Endothelial cell (in vitro differentiated cells): ENCODE measurements at regions not wholly inside any gene's neighbourhood (a gene's known extent, or its start where the extent isn't known, plus 50 kb on each side); places are given as distances from the start of the nearest gene placed in this dataset.

ENCODE experiments used
- DNase-seq: peaks from one replicate; pipeline ENCODE4 v3.0.0; 2021; ENCODE audit warnings: low spot score
- H3K27ac Mint-ChIP-seq: one replicate; pipeline ENCODE4 v1.8.0; 2021; ENCODE audit warnings: mixed read lengths, inconsistent platforms; ENCODE audit not compliant: unreplicated experiment
- H3K27me3 Mint-ChIP-seq: one replicate; pipeline ENCODE4 v1.8.0; 2021; ENCODE audit warnings: mild to moderate bottlenecking, moderate library complexity, mixed read lengths, inconsistent platforms; ENCODE audit not compliant: unreplicated experiment
- H3K36me3 Mint-ChIP-seq: one replicate; pipeline ENCODE4 v1.8.0; 2021; ENCODE audit warnings: mild to moderate bottlenecking, low read depth, mixed read lengths, inconsistent platforms; ENCODE audit not compliant: unreplicated experiment
- H3K4me1 Mint-ChIP-seq: one replicate; pipeline ENCODE4 v1.8.0; 2021; ENCODE audit warnings: mild to moderate bottlenecking, mixed read lengths, inconsistent platforms; ENCODE audit not compliant: unreplicated experiment
- H3K4me3 Mint-ChIP-seq: one replicate; pipeline ENCODE4 v1.8.0; 2021; ENCODE audit warnings: mild to moderate bottlenecking, mixed read lengths, inconsistent platforms; ENCODE audit not compliant: unreplicated experiment
- H3K9me3 Mint-ChIP-seq: one replicate; pipeline ENCODE4 v1.8.0; 2021; ENCODE audit warnings: mixed read lengths, inconsistent platforms; ENCODE audit not compliant: unreplicated experiment
- CTCF ChIP-seq: fragments of 200-600 bp; sonication (generic); IDR thresholded peaks from one replicate; pipeline ENCODE4 v1.5.0; 2021; ENCODE audit warnings: antibody characterized with exemption; ENCODE audit not compliant: unreplicated experiment

GRCh38 chr10:33621101-33621500 lies 286.6 kb upstream of the NRP1 start:
- Mint-ChIP-seq H3K36me3 (no peaks in the 10 kb centered on the region), H3K27me3 (no peaks in the 10 kb centered on the region), H3K4me1 (no peaks in the 10 kb centered on the region), H3K4me3 (no peak overlapping the region), H3K27ac (no peak overlapping the region), H3K9me3 (no peaks in the 10 kb centered on the region)
- no peak for DNase-seq
- TF ChIP-seq CTCF, result no peak

GRCh38 chr10:33618196-33618595 lies 283.7 kb upstream of the NRP1 start:
- DNase-seq, result no peak
- H3K9me3 Mint-ChIP-seq, result no peaks in the 10 kb centered on the region
- H3K4me3 Mint-ChIP-seq, result no peak overlapping the region
- H3K36me3 Mint-ChIP-seq, result no peaks in the 10 kb centered on the region
- TF ChIP-seq CTCF, result no peak
- H3K27me3 Mint-ChIP-seq, result no peaks in the 10 kb centered on the region
- no peak overlapping the region for H3K27ac Mint-ChIP-seq
- H3K4me1 Mint-ChIP-seq, result no peaks in the 10 kb centered on the region

GRCh38 chr10:33617381-33618080 lies 283.1 kb upstream of the NRP1 start:
- Mint-ChIP-seq H3K36me3 (no peaks in the 10 kb centered on the region), H3K4me3 (no peak overlapping the region), H3K27ac (no peak overlapping the region), H3K9me3 (no peaks in the 10 kb centered on the region), H3K27me3 (no peaks in the 10 kb centered on the region), H3K4me1 (no peaks in the 10 kb centered on the region)
- DNase-seq, result no peak
- TF ChIP-seq CTCF, result no peak

- Mint-ChIP-seq H3K27me3 (no peaks in the 10 kb centered on the region), H3K4me3 (no peak overlapping the region), H3K36me3 (no peaks in the 10 kb centered on the region), H3K27ac (no peak overlapping the region), H3K9me3 (no peaks in the 10 kb centered on the region), H3K4me1 (no peaks in the 10 kb centered on the region)
- TF ChIP-seq CTCF, result no peak
- DNase-seq, result no peak
These were observed 282.5 kb upstream of the NRP1 start for GRCh38 chr10:33616956-33617355.

GRCh38 chr10:33612551-33612950 lies 278.1 kb upstream of the NRP1 start:
- Mint-ChIP-seq H3K27ac (no peak overlapping the region), H3K27me3 (no peaks in the 10 kb centered on the region), H3K36me3 (no peaks in the 10 kb centered on the region), H3K4me3 (no peak overlapping the region), H3K4me1 (no peaks in the 10 kb centered on the region), H3K9me3 (no peaks in the 10 kb centered on the region)
- no peak for DNase-seq
- TF ChIP-seq CTCF, result no peak
